ENCODE measurements at regions not wholly inside any gene's neighbourhood (a gene's known extent, or its start where the extent isn't known, plus 50 kb on each side); places are given as distances from the start of the nearest gene placed in this dataset.

- H3K27ac ChIP-seq, result no peak overlapping the region
- ATAC-seq (no peak), DNase-seq (no peak)
- H3K4me1 ChIP-seq, result no peaks in the 10 kb centered on the region
- intact Hi-C loops (cut with DNase I), result no loop called here
- no peaks in the 10 kb centered on the region for H3K27me3 ChIP-seq
- 22 to 30% methylated on average over 2 of the region's 2 CpGs for WGBS, 2 donors
- no peak overlapping the region for H3K4me3 ChIP-seq
- no peaks in the 10 kb centered on the region for H3K36me3 ChIP-seq (replicated peaks in 1 of 2; ENCODE audit: insufficient read depth in 1 of 2, low read depth in 2 of 2)
- no peaks in the 10 kb centered on the region for H3K9me3 ChIP-seq
- no peak for TF ChIP-seq CTCF (IDR thresholded peaks at IDR 0.05)
- TF ChIP-seq POLR2A (IDR thresholded peaks at IDR 0.05), result no peak
These were observed 288.0 kb upstream of the TNP1 start for GRCh38 chr2:217147818-217148217.

- intact Hi-C loops (cut with DNase I), result no loop called here
- 74 to 79% methylated on average over 4 of the region's 4 CpGs for WGBS, 2 donors
- DNase-seq (no peak), ATAC-seq (no peak)
- Histone ChIP-seq H3K9me3 (no peaks in the 10 kb centered on the region), H3K36me3 (replicated peaks in 1 of 2; ENCODE audit: insufficient read depth in 1 of 2, low read depth in 2 of 2) (no peaks in the 10 kb centered on the region), H3K4me1 (no peaks in the 10 kb centered on the region), H3K27ac (no peak overlapping the region), H3K27me3 (no peaks in the 10 kb centered on the region), H3K4me3 (no peak overlapping the region)
- TF ChIP-seq CTCF (IDR thresholded peaks at IDR 0.05) (no peak), POLR2A (IDR thresholded peaks at IDR 0.05) (no peak)
These were observed 287.1 kb upstream of the TNP1 start for GRCh38 chr2:217146956-217147355.

GRCh38 chr2:217142649-217143266 lies 282.9 kb upstream of the TNP1 start:
- TF ChIP-seq POLR2A (IDR thresholded peaks at IDR 0.05) (no peak), CTCF (IDR thresholded peaks at IDR 0.05) (peak; percentile 15 to 66 (median 54))
- Histone ChIP-seq H3K27ac (no peak overlapping the region), H3K36me3 (replicated peaks in 1 of 2; ENCODE audit: insufficient read depth in 1 of 2, low read depth in 2 of 2) (no peaks in the 10 kb centered on the region), H3K27me3 (no peaks in the 10 kb centered on the region), H3K4me3 (no peak overlapping the region), H3K4me1 (no peaks in the 10 kb centered on the region), H3K9me3 (peaks cover 0 to 11% (median 0%) of the 10 kb centered on the region in 3 donors)
- ATAC-seq, result no peak
- 55 to 59% methylated on average over 3 of the region's 3 CpGs for WGBS, 2 donors
- intact Hi-C loops (cut with DNase I), result no loop called here
- DNase-seq, result peak in 3 of 4 donors; percentile 19 to 59 (median 56)

GRCh38 chr2:217138284-217138683 lies 278.4 kb upstream of the TNP1 start:
- no peak for ATAC-seq

More at GRCh38 chr2:217138284-217138683, 278.4 kb upstream of the TNP1 start:
- no peak overlapping the region for H3K4me3 ChIP-seq
- intact Hi-C loops (cut with DNase I), result no loop called here
- WGBS, 2 donors, result 74 to 80% methylated on average over 4 of the region's 4 CpGs
- H3K9me3 ChIP-seq, result peaks cover 0 to 12% (median 0%) of the 10 kb centered on the region in 3 donors
- no peaks in the 10 kb centered on the region for H3K4me1 ChIP-seq
- H3K27ac ChIP-seq, result no peak overlapping the region
- H3K36me3 ChIP-seq (replicated peaks in 1 of 2; ENCODE audit: insufficient read depth in 1 of 2, low read depth in 2 of 2), result no peaks in the 10 kb centered on the region
- no peak for DNase-seq
- no peaks in the 10 kb centered on the region for H3K27me3 ChIP-seq
- no peak for TF ChIP-seq CTCF (IDR thresholded peaks at IDR 0.05)
- TF ChIP-seq POLR2A (IDR thresholded peaks at IDR 0.05), result no peak

All from body of pancreas (tissue), 4 donors.